ENCODE measurements at regions not wholly inside any gene's neighbourhood (a gene's known extent, or its start where the extent isn't known, plus 50 kb on each side); places are given as distances from the start of the nearest gene placed in this dataset.

- no peak overlapping the region for H3K27ac Mint-ChIP-seq
- POLR2A ChIA-PET: no interaction called here
- H3K36me3 Mint-ChIP-seq: no peaks in the 10 kb centered on the region
- no peaks in the 10 kb centered on the region for H3K4me1 Mint-ChIP-seq
- peaks cover under 1 to 22% (median 9%) of the 10 kb centered on the region in 9 donors for H3K9me3 Mint-ChIP-seq
- no peak overlapping the region for H3K4me3 Mint-ChIP-seq
- DNase-seq: no peak
- no peak for ATAC-seq
- no peaks in the 10 kb centered on the region for H3K27me3 Mint-ChIP-seq
Observed at GRCh38 chr5:27830546-27830945, 792.2 kb upstream of the CDH9 start.

GRCh38 chr5:27821681-27822080, 783.3 kb upstream of the CDH9 start:
- Mint-ChIP-seq H3K27ac (no peak overlapping the region), H3K4me3 (no peak overlapping the region), H3K4me1 (no peaks in the 10 kb centered on the region), H3K9me3 (peaks cover 2 to 27% (median 11%) of the 10 kb centered on the region in 9 donors), H3K27me3 (no peaks in the 10 kb centered on the region), H3K36me3 (peaks cover 0 to 4% (median 0%) of the 10 kb centered on the region in 3 donors)
- no peak for ATAC-seq
- no peak for DNase-seq
- POLR2A ChIA-PET: no interaction called here

GRCh38 chr5:27818888-27819287, 780.5 kb upstream of the CDH9 start:
- Mint-ChIP-seq H3K9me3 (peaks cover 0 to 32% (median 19%) of the 10 kb centered on the region in 9 donors), H3K36me3 (peaks cover 0 to 4% (median 0%) of the 10 kb centered on the region in 3 donors), H3K27me3 (no peaks in the 10 kb centered on the region), H3K27ac (no peak overlapping the region), H3K4me3 (no peak overlapping the region), H3K4me1 (no peaks in the 10 kb centered on the region)
- no peak for ATAC-seq
- POLR2A ChIA-PET: no interaction called here
- no peak for DNase-seq

DNA sequence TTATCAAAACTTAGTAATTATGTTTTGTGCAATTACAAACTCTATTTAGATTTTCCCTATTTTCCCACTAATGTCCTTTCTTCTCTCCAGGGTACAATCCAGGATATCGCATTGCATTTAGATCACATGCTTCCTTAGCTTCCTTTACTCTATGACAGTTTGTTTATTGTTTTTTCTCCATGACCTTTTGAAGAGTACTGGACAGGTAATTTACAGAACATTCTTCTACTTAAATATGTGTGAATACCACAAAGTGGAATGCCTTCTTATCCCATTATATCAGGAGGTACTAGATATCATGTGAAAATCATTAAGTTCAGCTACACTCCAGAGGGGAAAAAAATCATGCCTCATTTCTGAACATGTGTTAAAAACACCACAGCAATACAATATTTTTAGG, 776.6 kb upstream of the CDH9 start:
- POLR2A ChIA-PET: no interaction called here
- H3K36me3 Mint-ChIP-seq: peaks cover 0 to 4% (median 0%) of the 10 kb centered on the region in 3 donors
- H3K27ac Mint-ChIP-seq: no peak overlapping the region
- no peak for DNase-seq
- H3K4me1 Mint-ChIP-seq: no peaks in the 10 kb centered on the region
- H3K9me3 Mint-ChIP-seq: peaks cover 0 to 41% (median 16%) of the 10 kb centered on the region in 9 donors
- H3K4me3 Mint-ChIP-seq: no peak overlapping the region
- ATAC-seq: no peak
- no peaks in the 10 kb centered on the region for H3K27me3 Mint-ChIP-seq

- Mint-ChIP-seq H3K27me3 (no peaks in the 10 kb centered on the region), H3K4me1 (no peaks in the 10 kb centered on the region), H3K4me3 (no peak overlapping the region), H3K36me3 (no peaks in the 10 kb centered on the region), H3K9me3 (peaks cover 3 to 46% (median 17%) of the 10 kb centered on the region in 9 donors), H3K27ac (no peak overlapping the region)
- POLR2A ChIA-PET: no interaction called here
- DNase-seq: no peak
- ATAC-seq: no peak
Observed at GRCh38 chr5:27814286-27814685, 775.9 kb upstream of the CDH9 start.

DNA sequence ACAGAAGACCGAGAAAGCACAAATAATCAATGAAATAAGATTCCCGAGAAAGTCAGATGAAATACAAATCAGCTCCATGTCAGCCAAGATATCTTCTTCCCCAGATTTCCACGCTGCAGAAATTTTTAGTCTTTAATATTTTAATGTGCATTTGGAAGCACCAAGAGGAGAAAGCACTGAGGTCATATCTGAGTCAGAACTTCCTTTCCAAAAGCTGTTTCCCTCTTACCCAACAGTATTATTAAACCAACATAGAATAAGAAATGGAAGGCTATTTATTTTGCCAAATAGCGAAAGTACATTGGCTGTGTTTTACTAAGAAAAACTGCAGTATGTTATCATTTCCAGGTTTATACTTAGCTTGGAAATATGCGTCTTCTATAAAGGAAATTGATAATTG, 772.1 kb upstream of the CDH9 start:
- Mint-ChIP-seq H3K9me3 (peaks cover 0 to 35% (median 8%) of the 10 kb centered on the region in 9 donors), H3K27me3 (no peaks in the 10 kb centered on the region), H3K36me3 (no peaks in the 10 kb centered on the region), H3K27ac (no peak overlapping the region), H3K4me3 (no peak overlapping the region), H3K4me1 (no peaks in the 10 kb centered on the region)
- DNase-seq (no peak), ATAC-seq (no peak)
- POLR2A ChIA-PET: no interaction called here

GRCh38 chr5:27797220-27797619, 758.8 kb upstream of the CDH9 start:
- no peaks in the 10 kb centered on the region for H3K27me3 Mint-ChIP-seq
- H3K36me3 Mint-ChIP-seq: no peaks in the 10 kb centered on the region
- H3K27ac Mint-ChIP-seq: no peak overlapping the region
- H3K4me1 Mint-ChIP-seq: peaks cover 0 to 1% (median 0%) of the 10 kb centered on the region in 4 donors
- no peak overlapping the region for H3K4me3 Mint-ChIP-seq
- H3K9me3 Mint-ChIP-seq: peaks cover 0 to 35% (median 13%) of the 10 kb centered on the region in 9 donors
- ATAC-seq: no peak
- POLR2A ChIA-PET: no interaction called here
- no peak for DNase-seq

DNA sequence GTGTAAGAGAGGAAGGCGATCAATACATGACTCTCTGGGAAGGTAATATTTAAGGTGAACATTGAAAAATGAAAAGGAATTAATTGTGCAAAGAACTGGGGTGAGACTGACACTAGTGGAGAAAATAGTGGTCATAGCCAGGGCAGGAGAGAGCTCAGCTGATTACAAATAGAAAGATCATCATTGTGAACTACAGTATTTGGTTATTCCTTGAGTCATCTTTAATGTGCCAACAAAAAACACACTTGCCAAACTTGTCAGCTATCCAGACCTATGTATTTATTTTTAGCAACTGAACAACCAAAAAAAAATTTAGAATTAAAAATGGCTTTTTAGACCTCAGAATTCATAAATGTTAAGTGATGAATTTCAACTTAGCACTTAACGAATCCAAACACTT, 749.8 kb upstream of the CDH9 start:
- DNase-seq (no peak), ATAC-seq (no peak)
- no peak overlapping the region for H3K4me3 Mint-ChIP-seq
- H3K27me3 Mint-ChIP-seq: no peaks in the 10 kb centered on the region
- peaks cover 0 to 32% (median 13%) of the 10 kb centered on the region in 9 donors for H3K9me3 Mint-ChIP-seq
- H3K4me1 Mint-ChIP-seq: no peaks in the 10 kb centered on the region
- H3K36me3 Mint-ChIP-seq: no peaks in the 10 kb centered on the region
- POLR2A ChIA-PET: no interaction called here
- H3K27ac Mint-ChIP-seq: no peak overlapping the region

DNA sequence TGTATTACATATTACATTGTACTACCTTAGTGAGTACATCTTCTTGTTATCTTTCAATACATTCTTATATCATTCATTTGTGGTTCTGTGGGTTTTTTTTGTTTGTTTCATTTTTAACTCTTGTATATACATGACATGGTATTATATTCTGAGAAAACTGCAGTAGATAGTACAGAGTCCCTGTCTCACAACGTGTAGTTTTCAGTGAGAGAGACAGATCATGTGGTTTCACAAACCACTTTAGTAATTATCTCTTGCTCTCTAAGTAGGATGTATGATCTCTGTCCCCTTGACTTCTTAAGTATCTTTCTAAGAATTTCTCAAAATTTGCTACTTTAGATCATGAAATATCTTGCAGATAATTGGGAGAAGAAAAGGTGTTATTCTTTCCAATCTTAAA, 745.9 kb upstream of the CDH9 start:
- ATAC-seq (no peak), DNase-seq (no peak)
- Mint-ChIP-seq H3K27ac (no peak overlapping the region), H3K4me1 (no peaks in the 10 kb centered on the region), H3K36me3 (no peaks in the 10 kb centered on the region), H3K4me3 (no peak overlapping the region), H3K27me3 (no peaks in the 10 kb centered on the region), H3K9me3 (peaks cover 0 to 22% (median 10%) of the 10 kb centered on the region in 9 donors)
- POLR2A ChIA-PET: no interaction called here

DNA sequence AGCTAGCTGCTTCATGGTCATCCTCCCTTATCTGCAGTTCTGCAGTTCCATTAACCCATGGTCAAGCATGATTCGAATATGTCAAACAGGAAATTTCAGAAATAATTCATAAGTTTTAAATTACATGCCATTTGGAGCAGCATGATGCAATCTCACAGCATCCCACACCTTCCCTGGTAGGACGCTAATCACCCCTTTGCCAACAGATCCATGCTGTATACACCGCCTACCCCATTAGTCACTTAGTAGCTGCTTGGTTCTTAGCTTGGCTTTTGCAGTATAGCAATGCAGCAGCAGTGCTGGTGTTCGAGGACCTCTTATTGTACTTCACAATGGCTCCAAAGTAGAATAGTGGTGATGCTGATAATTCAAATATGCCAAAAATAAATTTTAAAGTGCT, 739.7 kb upstream of the CDH9 start:
- no peak for DNase-seq
- Mint-ChIP-seq H3K27me3 (no peaks in the 10 kb centered on the region), H3K27ac (no peak overlapping the region), H3K4me1 (no peaks in the 10 kb centered on the region), H3K9me3 (peaks cover 0 to 16% (median 4%) of the 10 kb centered on the region in 9 donors), H3K36me3 (no peaks in the 10 kb centered on the region), H3K4me3 (no peak overlapping the region)
- POLR2A ChIA-PET: no interaction called here
- no peak for ATAC-seq

DNA sequence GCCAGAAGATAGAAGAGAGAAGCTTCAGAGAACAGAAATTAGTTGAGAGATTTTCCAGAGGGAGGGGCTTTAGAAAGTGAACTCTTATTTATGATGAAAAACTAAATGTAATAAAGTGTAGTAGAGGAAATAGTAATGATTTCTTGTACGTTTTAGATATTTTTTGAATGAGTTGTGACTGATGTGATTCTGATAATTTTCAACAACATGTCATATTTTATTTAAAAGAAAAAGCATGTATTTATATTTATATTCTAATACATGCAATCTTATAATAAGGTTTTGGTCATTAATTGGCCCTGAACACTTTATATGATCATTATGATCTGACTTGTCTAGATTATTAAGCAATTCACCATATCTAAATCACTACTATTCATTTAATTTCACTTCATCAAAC, 735.2 kb upstream of the CDH9 start:
- H3K36me3 Mint-ChIP-seq: no peaks in the 10 kb centered on the region
- H3K27ac Mint-ChIP-seq: no peak overlapping the region
- DNase-seq (no peak), ATAC-seq (no peak)
- no peak overlapping the region for H3K4me3 Mint-ChIP-seq
- POLR2A ChIA-PET: no interaction called here
- no peaks in the 10 kb centered on the region for H3K27me3 Mint-ChIP-seq
- H3K9me3 Mint-ChIP-seq: peaks cover under 1 to 30% (median 12%) of the 10 kb centered on the region in 9 donors
- H3K4me1 Mint-ChIP-seq: no peaks in the 10 kb centered on the region

DNA sequence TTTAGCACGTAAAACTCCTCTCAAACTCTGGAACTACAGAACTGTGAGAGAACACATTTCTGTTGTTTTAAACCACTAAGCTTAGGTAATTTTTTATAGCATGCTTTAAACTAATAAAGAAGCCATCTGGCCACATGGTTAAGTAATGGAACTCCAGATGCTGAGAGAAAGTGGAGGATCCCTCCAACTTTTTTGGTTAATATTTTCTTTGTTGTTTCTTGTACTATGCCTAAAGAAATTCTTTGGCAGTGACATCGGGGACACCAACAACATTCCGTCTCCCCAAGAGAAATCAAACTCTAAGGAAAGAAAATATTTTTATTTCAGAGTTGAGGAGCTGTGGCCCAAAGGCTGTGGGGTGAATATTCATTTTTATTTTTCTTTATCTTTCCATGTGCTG, 734.8 kb upstream of the CDH9 start:
- Mint-ChIP-seq H3K4me1 (no peaks in the 10 kb centered on the region), H3K36me3 (no peaks in the 10 kb centered on the region), H3K9me3 (peaks cover 1 to 31% (median 14%) of the 10 kb centered on the region in 9 donors), H3K4me3 (no peak overlapping the region), H3K27ac (no peak overlapping the region), H3K27me3 (no peaks in the 10 kb centered on the region)
- no peak for ATAC-seq
- POLR2A ChIA-PET: no interaction called here
- no peak for DNase-seq

- Mint-ChIP-seq H3K27ac (no peak overlapping the region), H3K9me3 (peaks cover 3 to 43% (median 23%) of the 10 kb centered on the region in 9 donors), H3K4me1 (no peaks in the 10 kb centered on the region), H3K4me3 (no peak overlapping the region), H3K36me3 (peaks cover 0 to 6% (median 0%) of the 10 kb centered on the region in 3 donors), H3K27me3 (no peaks in the 10 kb centered on the region)
- POLR2A ChIA-PET: no interaction called here
- DNase-seq (no peak), ATAC-seq (no peak)
Observed at GRCh38 chr5:27769748-27770402, 731.5 kb upstream of the CDH9 start.

- peaks cover 13 to 51% (median 18%) of the 10 kb centered on the region in 9 donors for H3K9me3 Mint-ChIP-seq
- POLR2A ChIA-PET: no interaction called here
- H3K27me3 Mint-ChIP-seq: no peaks in the 10 kb centered on the region
- no peak overlapping the region for H3K27ac Mint-ChIP-seq
- ATAC-seq (no peak), DNase-seq (no peak)
- peaks cover 0 to 13% (median 0%) of the 10 kb centered on the region in 3 donors for H3K36me3 Mint-ChIP-seq
- H3K4me1 Mint-ChIP-seq: no peaks in the 10 kb centered on the region
- H3K4me3 Mint-ChIP-seq: no peak overlapping the region
Observed at GRCh38 chr5:27748847-27749246, 710.5 kb upstream of the CDH9 start.

All from naive thymus-derived CD8-positive, alpha-beta T cell (primary cell).